ENCODE measurements at regions not wholly inside any gene's neighbourhood (a gene's known extent, or its start where the extent isn't known, plus 50 kb on each side); places are given as distances from the start of the nearest gene placed in this dataset.
A peak's percentile ranks its signal among the peaks of the same experiment; 100 is the strongest.

- no peak for DNase-seq
- no peaks in the 10 kb centered on the region for H3K9me3 ChIP-seq
- no peak for TF ChIP-seq CTCF (IDR thresholded peaks at IDR 0.05)
- H3K4me3 ChIP-seq, result no peak overlapping the region
- intact Hi-C loops (cut with DNase I), result no loop called here
- no peaks in the 10 kb centered on the region for H3K27me3 ChIP-seq (ENCODE audit: low read depth)
- H3K27ac ChIP-seq, result no peak overlapping the region
- ATAC-seq, result no peak
- peaks cover 4% of the 10 kb centered on the region for H3K4me1 ChIP-seq
- no peaks in the 10 kb centered on the region for H3K36me3 ChIP-seq
Measured at GRCh38 chr20:11539450-11539849, 378.2 kb upstream of the BTBD3 start.

GRCh38 chr20:11540558-11540957, 377.1 kb upstream of the BTBD3 start:
- DNase-seq (no peak), ATAC-seq (no peak)
- peaks cover 4% of the 10 kb centered on the region for H3K4me1 ChIP-seq
- H3K4me3 ChIP-seq, result no peak overlapping the region
- H3K27me3 ChIP-seq (ENCODE audit: low read depth), result no peaks in the 10 kb centered on the region
- H3K27ac ChIP-seq, result no peak overlapping the region
- TF ChIP-seq CTCF (IDR thresholded peaks at IDR 0.05), result no peak
- H3K9me3 ChIP-seq, result no peaks in the 10 kb centered on the region
- no peaks in the 10 kb centered on the region for H3K36me3 ChIP-seq
- intact Hi-C loops (cut with DNase I), result loop anchor here (10.0 kb wide), 2 partner anchors 986 to 1926 kb away; no protein-coding TSS in a partner anchor

GRCh38 chr20:11542645-11543044, 375.0 kb upstream of the BTBD3 start:
- no peaks in the 10 kb centered on the region for H3K27me3 ChIP-seq (ENCODE audit: low read depth)
- DNase-seq (no peak), ATAC-seq (no peak)
- no peak for TF ChIP-seq CTCF (IDR thresholded peaks at IDR 0.05)
- no peaks in the 10 kb centered on the region for H3K36me3 ChIP-seq
- H3K4me3 ChIP-seq, result no peak overlapping the region
- intact Hi-C loops (cut with DNase I), result loop anchor here (10.0 kb wide), 2 partner anchors 988 to 1928 kb away; no protein-coding TSS in a partner anchor
- no peaks in the 10 kb centered on the region for H3K9me3 ChIP-seq
- H3K4me1 ChIP-seq, result peaks cover 4% of the 10 kb centered on the region
- no peak overlapping the region for H3K27ac ChIP-seq

- TF ChIP-seq CTCF (IDR thresholded peaks at IDR 0.05), result peak; percentile 61
- H3K4me3 ChIP-seq, result no peak overlapping the region
- DNase-seq (no peak), ATAC-seq (peak; percentile 54 to 62)
- H3K27me3 ChIP-seq (ENCODE audit: low read depth), result no peaks in the 10 kb centered on the region
- no peak overlapping the region for H3K27ac ChIP-seq
- intact Hi-C loops (cut with DNase I), result loop anchor here (10.0 kb wide), 2 partner anchors 989 to 1929 kb away; no protein-coding TSS in a partner anchor
- H3K4me1 ChIP-seq, result peaks cover 4% of the 10 kb centered on the region
- H3K36me3 ChIP-seq, result no peaks in the 10 kb centered on the region
- H3K9me3 ChIP-seq, result no peaks in the 10 kb centered on the region
Measured at GRCh38 chr20:11544029-11544678, 373.5 kb upstream of the BTBD3 start.

- no peak for TF ChIP-seq CTCF (IDR thresholded peaks at IDR 0.05)
- Histone ChIP-seq H3K4me3 (no peak overlapping the region), H3K9me3 (no peaks in the 10 kb centered on the region), H3K27ac (no peak overlapping the region), H3K36me3 (no peaks in the 10 kb centered on the region), H3K27me3 (ENCODE audit: low read depth) (no peaks in the 10 kb centered on the region), H3K4me1 (peaks cover 4% of the 10 kb centered on the region)
- ATAC-seq, result no peak
- no peak for DNase-seq
- intact Hi-C loops (cut with DNase I), result loop anchor here (10.0 kb wide), 2 partner anchors 992 to 1932 kb away; no protein-coding TSS in a partner anchor
Measured at GRCh38 chr20:11546939-11547338, 370.8 kb upstream of the BTBD3 start.
